ENCODE measurements at regions not wholly inside any gene's neighbourhood (a gene's known extent, or its start where the extent isn't known, plus 50 kb on each side); places are given as distances from the start of the nearest gene placed in this dataset.

GRCh38 chr4:123577225-123577906 is 180.8 kb downstream of the SPRY1 start:
- Histone ChIP-seq H3K4me2 (ENCODE audit: low read length) (no peak overlapping the region), H3K4me1 (ENCODE audit: insufficient read depth, low read length) (no peaks in the 10 kb centered on the region), H3K79me2 (ENCODE audit: insufficient read depth, low read length) (no peaks in the 10 kb centered on the region), H3K9me3 (ENCODE audit: insufficient read depth, low read depth, low read length) (peaks cover 6% of the 10 kb centered on the region), H2AFZ (ENCODE audit: low read depth, low read length) (no peak overlapping the region), H3K36me3 (ENCODE audit: insufficient read depth, low read length) (no peaks in the 10 kb centered on the region), H4K20me1 (ENCODE audit: insufficient read depth, low read length) (no peaks in the 10 kb centered on the region), H3K9ac (ENCODE audit: low read length) (no peak overlapping the region), H3K4me3 (ENCODE audit: insufficient read depth, low read depth, low read length) (no peak overlapping the region), H3K27me3 (ENCODE audit: insufficient read depth, low read length) (no peaks in the 10 kb centered on the region), H3K27ac (ENCODE audit: low read depth, low read length) (no peak overlapping the region)
- Mint-ChIP-seq H3K36me3 (ENCODE audit: low read depth, unreplicated experiment) (no peaks in the 10 kb centered on the region), H3K4me1 (ENCODE audit: low read depth, unreplicated experiment) (no peaks in the 10 kb centered on the region), H3K9me3 (ENCODE audit: unreplicated experiment) (peaks cover 7% of the 10 kb centered on the region), H3K4me3 (ENCODE audit: unreplicated experiment) (no peak overlapping the region), H3K27me3 (ENCODE audit: low read depth, unreplicated experiment) (peaks cover 5% of the 10 kb centered on the region), H3K27ac (ENCODE audit: unreplicated experiment) (no peak overlapping the region)
- no peak for DNase-seq (ENCODE audit: low read depth)
- FAIRE-seq = no peak
- TF ChIP-seq EZH2 (IDR thresholded peaks at IDR 0.05; ENCODE audit: insufficient read depth, low read length) (no peak), CTCF (IDR thresholded peaks at IDR 0.05; ENCODE audit: insufficient read depth, low read depth, low read length) (no peak)

GRCh38 chr4:123578276-123579029 is 181.9 kb downstream of the SPRY1 start:
- Mint-ChIP-seq H3K9me3 (ENCODE audit: unreplicated experiment) (peaks cover 7% of the 10 kb centered on the region), H3K27me3 (ENCODE audit: low read depth, unreplicated experiment) (peaks cover 5% of the 10 kb centered on the region), H3K4me1 (ENCODE audit: low read depth, unreplicated experiment) (no peaks in the 10 kb centered on the region), H3K4me3 (ENCODE audit: unreplicated experiment) (no peak overlapping the region), H3K27ac (ENCODE audit: unreplicated experiment) (no peak overlapping the region), H3K36me3 (ENCODE audit: low read depth, unreplicated experiment) (no peaks in the 10 kb centered on the region)
- Histone ChIP-seq H3K79me2 (ENCODE audit: insufficient read depth, low read length) (no peaks in the 10 kb centered on the region), H3K4me2 (ENCODE audit: low read length) (no peak overlapping the region), H3K4me3 (ENCODE audit: insufficient read depth, low read depth, low read length) (no peak overlapping the region), H2AFZ (ENCODE audit: low read depth, low read length) (no peak overlapping the region), H3K27ac (ENCODE audit: low read depth, low read length) (no peak overlapping the region), H3K4me1 (ENCODE audit: insufficient read depth, low read length) (no peaks in the 10 kb centered on the region), H3K36me3 (ENCODE audit: insufficient read depth, low read length) (no peaks in the 10 kb centered on the region), H4K20me1 (ENCODE audit: insufficient read depth, low read length) (no peaks in the 10 kb centered on the region), H3K27me3 (ENCODE audit: insufficient read depth, low read length) (no peaks in the 10 kb centered on the region), H3K9ac (ENCODE audit: low read length) (no peak overlapping the region), H3K9me3 (ENCODE audit: insufficient read depth, low read depth, low read length) (peaks cover 6% of the 10 kb centered on the region)
- DNase-seq (ENCODE audit: low read depth) = no peak
- no peak for TF ChIP-seq CTCF (IDR thresholded peaks at IDR 0.05; ENCODE audit: insufficient read depth, low read depth, low read length)
- no peak for TF ChIP-seq EZH2 (IDR thresholded peaks at IDR 0.05; ENCODE audit: insufficient read depth, low read length)
- no peak for FAIRE-seq

DNA sequence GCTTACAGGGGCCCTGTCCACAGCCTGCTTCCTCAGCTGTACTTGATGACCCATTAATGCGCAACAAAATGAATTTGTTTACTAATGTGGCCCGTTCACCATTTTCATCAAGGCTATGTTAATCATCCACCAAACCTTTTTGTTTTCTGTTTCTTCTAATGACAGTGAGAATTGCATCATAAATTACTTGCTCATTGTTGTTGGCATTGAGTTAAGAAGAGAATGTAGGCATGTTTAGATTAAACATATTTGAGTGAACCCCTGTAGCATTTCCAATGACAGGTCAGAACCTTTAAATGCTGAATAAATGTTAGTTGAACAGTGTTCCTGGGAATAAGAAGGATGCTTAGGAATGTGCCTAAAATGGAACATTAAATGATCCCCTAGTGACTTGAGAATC is 183.4 kb downstream of the SPRY1 start:
- Histone ChIP-seq H3K36me3 (ENCODE audit: insufficient read depth, low read length) (no peaks in the 10 kb centered on the region), H2AFZ (ENCODE audit: low read depth, low read length) (no peak overlapping the region), H3K4me2 (ENCODE audit: low read length) (no peak overlapping the region), H3K4me3 (ENCODE audit: insufficient read depth, low read depth, low read length) (no peak overlapping the region), H3K79me2 (ENCODE audit: insufficient read depth, low read length) (no peaks in the 10 kb centered on the region), H3K4me1 (ENCODE audit: insufficient read depth, low read length) (no peaks in the 10 kb centered on the region), H3K27ac (ENCODE audit: low read depth, low read length) (no peak overlapping the region), H3K27me3 (ENCODE audit: insufficient read depth, low read length) (no peaks in the 10 kb centered on the region), H3K9ac (ENCODE audit: low read length) (no peak overlapping the region), H3K9me3 (ENCODE audit: insufficient read depth, low read depth, low read length) (peaks cover 6% of the 10 kb centered on the region), H4K20me1 (ENCODE audit: insufficient read depth, low read length) (no peaks in the 10 kb centered on the region)
- H3K27ac Mint-ChIP-seq (ENCODE audit: unreplicated experiment) = no peak overlapping the region
- H3K9me3 Mint-ChIP-seq (ENCODE audit: unreplicated experiment) = peaks cover 7% of the 10 kb centered on the region
- H3K27me3 Mint-ChIP-seq (ENCODE audit: low read depth, unreplicated experiment) = peaks cover 2% of the 10 kb centered on the region
- H3K36me3 Mint-ChIP-seq (ENCODE audit: low read depth, unreplicated experiment) = no peaks in the 10 kb centered on the region
- no peak for DNase-seq (ENCODE audit: low read depth)
- TF ChIP-seq CTCF (IDR thresholded peaks at IDR 0.05; ENCODE audit: insufficient read depth, low read depth, low read length) = no peak
- TF ChIP-seq EZH2 (IDR thresholded peaks at IDR 0.05; ENCODE audit: insufficient read depth, low read length) = no peak
- H3K4me3 Mint-ChIP-seq (ENCODE audit: unreplicated experiment) = no peak overlapping the region
- no peaks in the 10 kb centered on the region for H3K4me1 Mint-ChIP-seq (ENCODE audit: low read depth, unreplicated experiment)
- FAIRE-seq = no peak
